Stimulated activated CD8-positive, alpha-beta memory T cell treated with anti-CD3 and anti-CD28 coated beads, Interleukin-4, amount 100 ng/mL, for 1 hour (primary cell): ENCODE measurements at regions not wholly inside any gene's neighbourhood (a gene's known extent, or its start where the extent isn't known, plus 50 kb on each side); places are given as distances from the start of the nearest gene placed in this dataset.
A peak's percentile ranks its signal among the peaks of the same experiment; 100 is the strongest.

ENCODE experiments used
- DNase-seq, 2 donors: peaks; one replicate each; pipeline ENCODE4 v3.0.0-alpha.2; 2020; ENCODE audit warnings: low read depth in 2 of 2, low spot score in 1 of 2

DNA sequence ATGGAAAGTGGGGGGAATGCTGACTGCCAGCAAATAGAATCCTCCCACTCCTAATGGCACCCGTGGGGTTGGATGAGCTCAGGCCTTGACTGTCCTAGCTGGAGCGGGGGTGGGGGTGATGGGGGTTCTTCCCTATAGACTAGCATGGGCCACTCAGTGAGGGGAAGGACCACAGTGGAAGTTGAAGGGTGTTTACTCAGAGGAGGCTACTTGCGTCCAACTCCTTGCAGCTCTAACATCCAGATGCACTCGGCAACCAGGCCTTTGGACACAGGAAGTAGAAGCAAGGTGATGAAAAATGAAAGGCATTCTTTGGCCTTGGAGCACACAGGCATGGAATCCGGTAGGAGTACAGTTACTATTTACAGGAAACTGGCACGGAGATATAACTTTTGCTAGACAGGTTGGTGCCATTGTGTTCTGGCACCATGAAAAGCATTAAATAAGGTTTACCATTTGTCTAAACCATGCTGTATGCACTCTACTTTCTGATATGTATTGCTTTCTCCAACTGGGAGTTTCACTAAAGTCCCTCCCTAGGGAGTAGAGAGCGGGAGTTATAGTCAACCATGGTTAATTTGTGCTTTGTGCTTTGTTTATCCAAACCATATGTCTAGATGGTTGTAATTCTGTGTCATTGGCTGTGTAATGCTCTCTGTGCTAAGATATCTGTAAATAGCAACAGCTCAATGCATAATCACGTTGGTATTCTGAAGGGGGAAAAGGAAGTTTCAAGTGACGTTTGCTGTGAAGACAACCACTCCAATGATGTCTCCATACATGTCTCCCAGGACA is 125.3 kb downstream of the TSHZ3 start:
- DNase-seq = no peak

DNA sequence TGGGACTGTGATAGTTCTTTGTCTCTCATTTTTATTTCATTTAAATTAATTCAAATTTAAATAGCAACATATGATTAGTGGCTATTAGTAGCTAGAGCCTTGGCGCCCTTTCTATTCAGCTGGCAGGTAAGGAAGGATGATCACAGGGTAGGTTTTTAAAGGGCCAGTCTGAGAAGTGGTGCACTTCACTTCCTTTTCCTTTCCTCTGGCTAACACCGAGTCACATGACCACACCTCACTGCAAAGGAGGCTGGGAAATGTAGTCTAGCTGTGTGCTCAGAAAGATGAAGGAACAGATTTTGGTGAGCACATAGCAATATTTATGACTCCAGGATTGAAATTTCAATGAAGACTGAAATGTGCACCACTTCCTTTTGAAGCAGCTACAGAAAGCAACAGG is 128.7 kb downstream of the TSHZ3 start:
- no peak for DNase-seq

DNA sequence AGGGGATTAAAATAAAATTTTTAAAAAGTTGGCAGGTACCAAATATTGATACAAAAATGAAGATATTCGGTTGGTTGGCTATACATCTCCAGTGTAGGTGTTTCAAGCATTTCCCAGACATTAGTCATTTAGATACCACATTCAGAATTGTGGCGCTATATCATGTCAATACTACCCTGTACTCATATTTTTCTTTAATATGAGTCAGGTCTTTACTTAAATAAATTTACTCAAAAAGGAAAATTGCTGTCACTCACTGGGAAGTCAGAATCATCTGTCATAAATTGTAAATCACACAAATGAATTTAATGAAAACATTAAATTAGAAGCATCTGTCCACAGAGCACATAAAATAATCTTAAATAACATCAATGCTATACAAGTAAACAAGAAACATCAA is 134.2 kb downstream of the TSHZ3 start:
- no peak for DNase-seq

- DNase-seq = peak; percentile 55 to 70
Observed at GRCh38 chr19:31214086-31214485, 135.2 kb downstream of the TSHZ3 start.

DNA sequence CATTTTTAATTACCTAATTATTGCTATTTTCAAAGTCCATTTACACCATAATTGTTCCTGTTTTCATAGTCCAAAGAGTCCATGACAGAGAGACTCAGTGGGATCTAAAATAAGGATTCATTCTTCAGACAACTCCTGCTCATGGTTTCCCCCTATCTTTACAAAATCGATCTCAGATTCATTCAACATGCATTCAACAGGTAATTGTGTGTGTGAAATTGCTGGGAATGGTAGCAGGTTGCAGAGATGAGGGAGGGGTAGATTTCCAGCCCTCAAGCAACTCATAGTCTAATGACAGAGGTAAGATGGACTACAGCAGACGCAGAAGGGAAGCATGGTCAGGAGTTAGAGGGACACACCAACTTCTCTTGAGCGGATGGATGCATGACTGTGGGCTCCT is 138.1 kb downstream of the TSHZ3 start:
- DNase-seq = no peak

- DNase-seq = no peak
Observed at GRCh38 chr19:31205887-31206518, 143.2 kb downstream of the TSHZ3 start.

DNA sequence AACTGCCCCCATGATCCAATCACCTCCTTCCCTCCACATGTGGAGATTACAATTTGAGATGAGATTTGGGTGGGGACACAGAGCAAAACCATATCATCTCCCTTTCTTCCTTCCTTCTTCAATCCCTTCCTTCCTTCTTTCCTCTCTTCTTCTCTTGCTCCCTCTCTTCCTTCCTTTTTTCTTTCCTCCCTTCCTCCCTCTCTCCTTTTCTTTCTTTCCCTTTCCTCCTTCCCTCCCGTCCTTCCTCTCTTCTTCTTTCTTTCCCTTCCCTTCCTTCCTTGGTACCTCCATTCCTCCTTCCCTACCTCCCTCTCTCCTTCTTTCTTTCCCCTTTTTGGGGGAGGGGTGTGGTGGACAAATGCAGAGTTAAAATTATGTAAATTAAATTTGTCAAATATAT is 145.1 kb downstream of the TSHZ3 start:
- DNase-seq = no peak

- no peak for DNase-seq
Observed at GRCh38 chr19:31185261-31185660, 164.0 kb downstream of the TSHZ3 start.

- DNase-seq = no peak
Observed at GRCh38 chr19:31181535-31181934, 167.7 kb downstream of the TSHZ3 start.

DNA sequence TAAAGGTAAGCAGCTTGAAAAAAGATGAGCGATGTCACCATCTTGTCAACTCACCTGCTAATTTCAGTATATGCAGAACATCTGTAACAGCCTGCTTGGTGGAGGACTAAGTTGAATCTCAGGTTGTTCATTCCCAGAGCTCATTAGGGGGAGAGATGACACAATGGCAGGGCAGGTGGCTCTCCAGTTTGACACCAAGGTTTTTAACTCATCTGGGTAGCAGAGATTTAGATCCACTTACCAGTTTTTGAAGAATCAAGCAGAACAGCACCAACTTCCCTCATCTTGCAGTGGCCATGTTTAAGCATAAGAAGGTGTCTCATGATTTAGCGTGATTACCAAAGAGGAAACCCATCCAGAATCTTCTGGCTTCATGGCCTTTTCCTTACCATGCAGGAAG is 168.3 kb downstream of the TSHZ3 start:
- no peak for DNase-seq

DNA sequence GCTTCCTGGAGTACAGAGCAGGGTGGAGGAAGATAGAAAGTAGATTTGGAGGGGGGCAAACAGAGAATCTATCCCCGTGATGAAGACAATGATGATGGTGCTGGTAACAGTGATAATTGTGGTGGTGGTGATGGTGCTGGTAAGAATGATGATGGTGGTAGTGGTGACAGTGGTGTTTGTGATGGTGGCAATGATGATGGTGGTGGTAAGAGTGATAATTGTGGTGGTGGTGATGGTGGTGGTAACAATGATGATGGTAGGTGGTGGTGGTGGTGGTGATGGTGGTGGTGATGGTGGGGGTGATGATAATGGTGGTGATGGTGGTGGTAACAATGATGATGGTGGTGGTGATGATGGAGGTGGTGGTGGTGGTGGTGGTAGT is 169.8 kb downstream of the TSHZ3 start:
- DNase-seq = no peak

DNA sequence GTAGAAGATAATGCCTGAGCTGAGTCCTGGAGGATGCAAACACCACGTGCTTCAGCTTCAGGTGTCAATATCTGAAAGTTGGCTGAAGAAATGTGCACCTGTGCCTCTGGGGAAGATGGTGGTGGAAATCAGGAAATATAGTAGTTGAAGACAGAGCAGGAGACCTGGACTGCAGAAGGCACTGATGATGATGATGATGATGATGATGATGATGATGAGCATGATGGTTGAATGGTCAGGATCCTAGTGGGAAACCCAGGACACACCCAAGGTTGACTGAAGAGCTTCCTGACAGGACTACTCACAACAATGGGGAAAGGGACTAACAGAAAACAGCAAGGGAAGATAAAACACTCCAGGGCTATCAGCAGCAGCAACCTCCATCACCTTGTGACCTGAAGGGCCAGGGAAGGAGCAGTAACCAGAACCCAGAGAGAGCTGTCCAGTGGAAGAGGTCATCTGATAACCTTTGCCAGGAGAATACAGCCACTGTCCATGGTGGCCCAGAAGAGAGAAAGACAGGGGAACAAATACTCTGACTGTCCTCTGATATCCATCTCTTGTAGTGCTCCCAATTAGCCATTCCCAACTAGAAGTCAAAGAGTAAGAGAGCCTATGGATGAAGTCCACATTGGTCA is 170.3 kb downstream of the TSHZ3 start:
- DNase-seq = no peak

GRCh38 chr19:31177246-31177645 is 172.0 kb downstream of the TSHZ3 start:
- no peak for DNase-seq

DNA sequence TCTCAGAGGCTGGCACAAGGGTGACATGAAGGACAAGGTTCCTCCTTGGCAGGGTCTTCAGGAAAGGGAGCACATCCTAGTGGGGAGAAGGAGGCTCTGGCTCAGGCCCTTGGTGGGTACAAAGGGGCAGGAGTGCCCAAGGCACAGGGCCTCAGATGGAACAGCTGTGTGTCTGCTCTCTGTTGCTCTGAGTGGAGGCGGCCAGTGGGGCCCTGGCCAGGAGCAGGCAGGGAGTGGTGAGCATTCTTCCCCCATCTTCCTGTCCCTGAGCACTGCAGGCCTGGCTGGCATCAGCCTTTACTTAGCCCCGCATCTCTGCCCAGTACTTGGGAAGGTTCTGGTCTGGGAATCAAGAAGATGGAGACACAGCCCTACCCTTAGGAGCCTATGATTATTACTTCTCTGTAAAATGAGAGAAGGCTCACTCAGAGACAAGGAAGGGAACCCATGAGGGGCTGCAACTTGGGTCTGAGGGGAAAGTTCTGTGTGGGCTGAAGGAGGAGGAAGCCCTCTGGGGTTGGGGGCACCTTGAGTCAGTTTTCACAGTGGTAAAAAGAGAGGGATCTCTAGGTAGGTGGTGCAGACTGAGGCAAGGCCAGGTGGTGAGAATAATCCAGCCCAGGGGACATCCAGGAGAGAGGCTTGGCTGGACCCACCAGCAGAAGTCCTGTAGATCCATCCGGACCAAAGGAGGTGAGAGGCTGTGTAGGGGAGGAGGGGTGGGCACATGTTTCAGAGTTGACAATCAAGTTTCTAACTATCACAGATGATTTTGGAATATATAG is 173.5 kb downstream of the TSHZ3 start:
- no peak for DNase-seq

GRCh38 chr19:31174948-31175347 is 174.3 kb downstream of the TSHZ3 start:
- DNase-seq = no peak

DNA sequence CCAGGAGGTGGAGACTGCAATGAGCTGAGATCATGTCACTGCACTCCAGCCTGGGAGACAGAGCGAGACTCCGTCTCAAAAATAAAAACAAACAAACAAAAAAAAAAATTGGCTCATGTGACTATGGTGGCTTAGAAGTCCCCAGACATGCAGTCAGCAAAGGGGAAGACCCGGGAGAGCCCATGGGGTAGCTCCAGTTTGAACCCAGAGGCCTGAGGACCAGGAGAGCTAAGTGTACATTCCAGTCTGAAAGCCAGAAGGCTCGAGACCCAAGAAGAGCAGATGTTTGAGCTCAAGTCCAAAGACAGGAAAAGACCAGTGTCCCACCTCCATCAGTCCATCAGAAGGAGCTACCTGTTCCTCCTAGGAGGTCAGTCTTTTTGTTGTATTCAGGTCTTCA is 175.2 kb downstream of the TSHZ3 start:
- DNase-seq = no peak

DNA sequence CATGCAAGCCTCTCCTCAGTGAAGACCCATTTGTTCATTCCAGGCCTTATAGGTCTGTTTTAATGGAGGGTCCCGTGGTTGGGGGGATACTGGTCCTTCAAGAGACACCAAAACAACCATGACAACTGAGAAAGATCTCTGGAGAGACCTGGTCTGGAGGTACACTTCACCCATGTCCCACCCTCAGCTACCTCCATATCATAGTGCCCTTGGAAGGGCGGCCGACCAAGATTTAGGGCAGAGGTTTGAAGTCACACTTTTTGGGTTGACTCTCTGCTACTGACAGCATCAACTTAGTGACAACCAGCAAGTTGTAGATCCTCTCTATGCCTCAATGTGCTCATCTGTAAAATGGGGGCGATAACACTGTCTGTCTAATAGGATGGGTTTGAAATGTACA is 177.3 kb downstream of the TSHZ3 start:
- DNase-seq = no peak

- no peak for DNase-seq
Observed at GRCh38 chr19:31170046-31170445, 179.2 kb downstream of the TSHZ3 start.

DNA sequence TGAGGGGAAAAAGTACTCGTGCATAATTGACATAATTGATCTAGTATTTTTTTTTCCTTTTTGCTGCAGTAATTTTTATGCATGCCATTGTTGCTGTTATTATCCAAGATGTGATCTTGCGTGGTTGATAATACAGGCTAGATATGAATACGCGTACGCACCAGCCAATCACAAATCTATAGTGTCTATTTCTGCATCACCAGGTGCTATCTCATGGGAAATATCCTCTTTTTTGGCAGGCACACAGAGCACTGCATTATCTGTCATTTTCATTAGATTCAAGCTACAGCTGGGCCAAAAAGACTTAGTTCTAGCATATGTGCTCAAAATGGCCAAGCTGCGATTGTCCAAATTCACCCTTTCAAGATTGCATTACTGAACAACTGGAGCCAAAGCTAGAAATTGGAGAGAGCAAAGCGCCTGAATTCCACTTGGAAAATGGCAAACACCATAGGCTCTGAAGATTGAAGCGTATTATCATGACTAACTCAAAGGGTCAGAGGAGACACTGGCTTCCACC is 181.1 kb downstream of the TSHZ3 start:
- no peak for DNase-seq

GRCh38 chr19:31167690-31168089 is 181.5 kb downstream of the TSHZ3 start:
- DNase-seq = no peak

DNA sequence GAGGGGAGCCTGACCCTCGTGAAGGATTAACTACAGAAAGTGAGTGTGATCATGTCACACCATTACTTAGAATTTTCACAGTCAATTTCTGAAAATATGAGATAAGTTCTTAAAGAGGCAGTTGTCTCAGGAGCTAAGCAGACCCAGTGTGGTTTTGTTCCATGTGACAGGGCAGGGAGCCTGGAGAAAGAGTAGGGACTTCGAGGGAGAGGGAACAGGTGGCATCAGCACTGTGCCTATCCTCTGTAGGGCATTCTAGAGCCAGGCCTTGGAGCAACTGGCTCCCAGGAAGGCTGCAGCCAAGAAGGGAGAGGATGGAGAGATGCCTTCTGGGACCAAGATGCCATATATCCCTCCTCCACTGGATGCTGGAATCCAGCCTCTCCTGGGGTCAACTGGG is 183.0 kb downstream of the TSHZ3 start:
- DNase-seq = no peak
